ENCODE measurements at regions not wholly inside any gene's neighbourhood (a gene's known extent, or its start where the extent isn't known, plus 50 kb on each side); places are given as distances from the start of the nearest gene placed in this dataset.

- H3K27ac Mint-ChIP-seq = no peak overlapping the region
- no peaks in the 10 kb centered on the region for H3K4me1 Mint-ChIP-seq (ENCODE audit: low read depth)
- H3K4me3 Mint-ChIP-seq = no peak overlapping the region
- H3K27me3 Mint-ChIP-seq (ENCODE audit: low read depth) = no peaks in the 10 kb centered on the region
- peaks cover under 1% of the 10 kb centered on the region for H3K9me3 Mint-ChIP-seq
- H3K36me3 Mint-ChIP-seq (ENCODE audit: low read depth) = no peaks in the 10 kb centered on the region
Observed at GRCh38 chr17:5843366-5844026, 226.7 kb upstream of the WSCD1 start.

GRCh38 chr17:5846001-5846400, 224.2 kb upstream of the WSCD1 start:
- Mint-ChIP-seq H3K27me3 (ENCODE audit: low read depth) (no peaks in the 10 kb centered on the region), H3K36me3 (ENCODE audit: low read depth) (no peaks in the 10 kb centered on the region), H3K4me1 (ENCODE audit: low read depth) (no peaks in the 10 kb centered on the region), H3K9me3 (peaks cover 3% of the 10 kb centered on the region), H3K27ac (no peak overlapping the region), H3K4me3 (no peak overlapping the region)

- Mint-ChIP-seq H3K9me3 (no peaks in the 10 kb centered on the region), H3K27ac (no peak overlapping the region), H3K4me3 (no peak overlapping the region), H3K36me3 (ENCODE audit: low read depth) (no peaks in the 10 kb centered on the region), H3K27me3 (ENCODE audit: low read depth) (no peaks in the 10 kb centered on the region), H3K4me1 (ENCODE audit: low read depth) (no peaks in the 10 kb centered on the region)
Observed at GRCh38 chr17:5854871-5855554, 215.2 kb upstream of the WSCD1 start.

DNA sequence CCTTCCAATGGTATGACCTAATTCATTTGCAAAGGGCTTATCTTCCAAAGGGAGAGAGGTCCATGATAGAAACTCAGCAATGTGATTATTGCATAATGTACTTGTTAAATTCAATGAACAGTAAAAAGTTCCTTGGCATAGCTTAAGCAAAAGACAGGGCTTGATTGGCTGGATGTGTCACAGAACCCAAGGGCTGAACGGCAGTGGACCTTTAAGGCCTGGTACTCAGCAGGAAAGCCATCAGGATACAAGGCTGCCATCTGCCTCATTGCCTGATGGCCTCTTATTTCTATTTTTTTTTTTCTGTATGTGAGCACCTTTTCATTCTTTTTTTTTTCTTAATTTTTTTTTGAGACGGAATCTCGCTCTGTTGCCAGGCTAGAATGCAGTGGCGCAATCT, 208.9 kb upstream of the WSCD1 start:
- Mint-ChIP-seq H3K27me3 (ENCODE audit: low read depth) (peaks cover 4% of the 10 kb centered on the region), H3K36me3 (ENCODE audit: low read depth) (no peaks in the 10 kb centered on the region)

GRCh38 chr17:5861854-5862253, 208.3 kb upstream of the WSCD1 start:
- H3K4me1 Mint-ChIP-seq (ENCODE audit: low read depth) = no peaks in the 10 kb centered on the region
- no peaks in the 10 kb centered on the region for H3K36me3 Mint-ChIP-seq (ENCODE audit: low read depth)
- H3K4me3 Mint-ChIP-seq = no peak overlapping the region

More for the DNA sequence above, 208.9 kb upstream of the WSCD1 start:
- Mint-ChIP-seq H3K4me1 (ENCODE audit: low read depth) (no peaks in the 10 kb centered on the region), H3K9me3 (no peaks in the 10 kb centered on the region), H3K27ac (no peak overlapping the region), H3K4me3 (no peak overlapping the region)

DNA sequence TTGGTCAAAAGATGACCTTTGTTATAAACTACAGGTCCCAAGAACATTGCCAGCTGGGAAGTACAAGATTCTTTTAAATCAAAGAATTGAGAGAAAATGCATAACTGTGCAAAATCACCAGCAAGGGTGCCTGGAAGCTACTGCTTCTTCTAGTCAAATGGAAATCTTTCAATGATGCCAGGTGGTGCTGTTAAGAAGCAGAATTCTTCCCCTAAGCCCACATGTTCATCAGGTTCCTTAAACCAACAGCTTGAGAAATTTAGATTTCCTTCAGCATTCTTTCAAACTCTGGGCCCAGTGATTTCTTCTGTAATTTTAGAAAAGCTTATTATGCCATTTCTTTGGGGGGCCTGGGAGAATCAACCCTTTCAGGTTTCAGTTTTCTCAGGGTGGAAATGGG, 207.8 kb upstream of the WSCD1 start:
- Mint-ChIP-seq H3K36me3 (ENCODE audit: low read depth) (no peaks in the 10 kb centered on the region), H3K9me3 (no peaks in the 10 kb centered on the region), H3K4me3 (no peak overlapping the region), H3K4me1 (ENCODE audit: low read depth) (no peaks in the 10 kb centered on the region), H3K27ac (no peak overlapping the region), H3K27me3 (ENCODE audit: low read depth) (peaks cover 4% of the 10 kb centered on the region)

More at GRCh38 chr17:5861854-5862253, 208.3 kb upstream of the WSCD1 start:
- Mint-ChIP-seq H3K9me3 (no peaks in the 10 kb centered on the region), H3K27me3 (ENCODE audit: low read depth) (peaks cover 4% of the 10 kb centered on the region), H3K27ac (no peak overlapping the region)

DNA sequence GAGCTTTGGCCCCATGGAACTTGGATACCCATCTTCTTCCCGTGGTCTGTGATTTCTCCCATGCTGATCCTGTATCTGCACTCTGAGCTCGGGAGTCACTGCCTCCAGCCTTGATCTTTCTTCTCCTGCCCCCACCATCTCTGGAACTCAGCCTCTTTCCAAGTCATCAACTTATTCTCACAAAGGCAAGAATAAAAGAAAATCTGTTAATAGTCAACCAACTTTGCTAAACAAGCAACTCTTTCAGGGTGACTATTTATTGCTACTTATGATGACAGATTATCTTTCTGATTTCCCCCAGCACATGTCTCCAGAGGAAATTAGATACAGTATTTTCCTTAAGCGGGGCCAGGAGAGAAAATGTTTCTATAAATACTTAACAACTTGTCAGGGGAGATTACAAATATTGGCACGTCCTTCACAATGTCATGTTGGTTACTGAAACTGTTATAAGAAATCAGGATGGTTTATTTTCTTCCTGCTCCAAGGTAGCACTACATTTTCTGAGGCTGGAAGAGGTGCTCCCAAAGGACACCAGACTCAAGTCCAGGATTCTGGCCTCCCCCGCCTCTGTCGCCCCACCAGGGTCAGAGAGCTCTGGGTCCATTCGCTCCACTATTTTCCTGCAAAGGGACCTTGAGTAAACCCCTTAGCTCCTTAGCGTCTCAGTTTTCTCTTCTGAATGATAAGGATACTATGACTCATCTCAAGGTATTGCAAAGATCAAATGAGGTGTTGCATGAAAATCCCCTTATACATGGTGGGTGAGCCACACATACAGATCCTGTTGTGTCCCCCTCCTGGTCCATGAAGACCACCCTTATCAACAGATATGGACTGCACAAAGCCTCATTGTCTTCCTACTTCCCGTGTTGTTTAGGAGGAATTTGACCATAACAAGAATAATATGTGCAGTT, 205.2 kb upstream of the WSCD1 start:
- Mint-ChIP-seq H3K9me3 (no peaks in the 10 kb centered on the region), H3K27me3 (ENCODE audit: low read depth) (peaks cover 4% of the 10 kb centered on the region), H3K27ac (no peak overlapping the region), H3K36me3 (ENCODE audit: low read depth) (no peaks in the 10 kb centered on the region), H3K4me1 (ENCODE audit: low read depth) (no peaks in the 10 kb centered on the region), H3K4me3 (no peak overlapping the region)

- Mint-ChIP-seq H3K4me1 (ENCODE audit: low read depth) (no peaks in the 10 kb centered on the region), H3K27ac (no peak overlapping the region), H3K4me3 (no peak overlapping the region), H3K36me3 (ENCODE audit: low read depth) (no peaks in the 10 kb centered on the region), H3K27me3 (ENCODE audit: low read depth) (peaks cover 4% of the 10 kb centered on the region), H3K9me3 (no peaks in the 10 kb centered on the region)
Observed at GRCh38 chr17:5866978-5867377, 203.2 kb upstream of the WSCD1 start.

- H3K4me3 Mint-ChIP-seq = no peak overlapping the region
- H3K4me1 Mint-ChIP-seq (ENCODE audit: low read depth) = no peaks in the 10 kb centered on the region
- no peak overlapping the region for H3K27ac Mint-ChIP-seq
- no peaks in the 10 kb centered on the region for H3K9me3 Mint-ChIP-seq
- no peaks in the 10 kb centered on the region for H3K36me3 Mint-ChIP-seq (ENCODE audit: low read depth)
- no peaks in the 10 kb centered on the region for H3K27me3 Mint-ChIP-seq (ENCODE audit: low read depth)
Observed at GRCh38 chr17:5869041-5869745, 201.0 kb upstream of the WSCD1 start.

GRCh38 chr17:5870231-5870953, 199.8 kb upstream of the WSCD1 start:
- no peaks in the 10 kb centered on the region for H3K9me3 Mint-ChIP-seq
- H3K27ac Mint-ChIP-seq = no peak overlapping the region
- H3K4me3 Mint-ChIP-seq = no peak overlapping the region
- H3K4me1 Mint-ChIP-seq (ENCODE audit: low read depth) = no peaks in the 10 kb centered on the region
- no peaks in the 10 kb centered on the region for H3K27me3 Mint-ChIP-seq (ENCODE audit: low read depth)
- H3K36me3 Mint-ChIP-seq (ENCODE audit: low read depth) = no peaks in the 10 kb centered on the region

DNA sequence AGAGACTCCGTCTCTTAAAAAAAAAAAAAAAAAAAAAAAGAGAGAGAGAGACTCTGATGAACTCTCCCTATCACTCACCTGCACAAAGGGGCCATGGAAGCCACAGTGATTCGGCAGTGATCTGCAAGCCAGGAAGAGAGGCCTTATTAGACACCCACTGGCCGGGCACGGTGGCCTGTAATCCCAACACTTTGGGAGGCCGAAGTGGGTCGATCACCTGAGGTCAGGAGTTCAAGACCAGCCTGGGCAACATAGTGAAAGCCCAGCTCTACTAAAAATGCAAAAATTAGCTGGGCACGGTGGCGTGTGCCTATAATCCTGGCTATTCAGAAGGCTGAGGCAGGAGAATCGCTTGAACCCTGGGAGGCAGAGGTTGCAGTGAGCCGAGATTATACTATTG, 198.5 kb upstream of the WSCD1 start:
- Mint-ChIP-seq H3K27me3 (ENCODE audit: low read depth) (no peaks in the 10 kb centered on the region), H3K4me3 (no peak overlapping the region), H3K27ac (no peak overlapping the region)

GRCh38 chr17:5872831-5873230, 197.3 kb upstream of the WSCD1 start:
- Mint-ChIP-seq H3K4me3 (no peak overlapping the region), H3K9me3 (no peaks in the 10 kb centered on the region), H3K4me1 (ENCODE audit: low read depth) (no peaks in the 10 kb centered on the region), H3K36me3 (ENCODE audit: low read depth) (no peaks in the 10 kb centered on the region), H3K27ac (no peak overlapping the region), H3K27me3 (ENCODE audit: low read depth) (no peaks in the 10 kb centered on the region)

More for the DNA sequence above, 198.5 kb upstream of the WSCD1 start:
- Mint-ChIP-seq H3K9me3 (no peaks in the 10 kb centered on the region), H3K36me3 (ENCODE audit: low read depth) (no peaks in the 10 kb centered on the region), H3K4me1 (ENCODE audit: low read depth) (no peaks in the 10 kb centered on the region)

- H3K27ac Mint-ChIP-seq = no peak overlapping the region
- H3K4me1 Mint-ChIP-seq (ENCODE audit: low read depth) = no peaks in the 10 kb centered on the region
- H3K36me3 Mint-ChIP-seq (ENCODE audit: low read depth) = no peaks in the 10 kb centered on the region
- H3K27me3 Mint-ChIP-seq (ENCODE audit: low read depth) = no peaks in the 10 kb centered on the region
- no peak overlapping the region for H3K4me3 Mint-ChIP-seq
- H3K9me3 Mint-ChIP-seq = no peaks in the 10 kb centered on the region
Observed at GRCh38 chr17:5873781-5874180, 196.4 kb upstream of the WSCD1 start.

DNA sequence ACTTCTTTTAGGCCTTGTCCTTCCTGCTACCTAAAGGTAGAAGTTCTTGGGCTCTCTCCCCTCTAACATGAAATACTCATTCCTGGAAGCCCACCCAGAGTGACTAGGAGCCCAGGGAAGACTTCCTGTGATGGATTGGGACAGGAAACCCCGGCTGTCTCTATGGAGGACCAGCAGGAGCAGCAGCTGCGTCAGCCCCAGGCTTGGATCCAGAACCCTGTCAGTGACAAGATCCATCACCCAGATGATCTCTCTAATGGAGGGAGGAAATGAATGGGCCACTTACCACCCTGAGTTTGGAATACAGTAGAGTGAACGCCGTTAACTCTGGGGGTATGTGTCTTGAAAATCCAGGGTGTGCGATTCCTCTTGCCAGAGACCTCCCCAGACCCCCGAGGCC, 195.7 kb upstream of the WSCD1 start:
- H3K27me3 Mint-ChIP-seq (ENCODE audit: low read depth) = no peaks in the 10 kb centered on the region
- no peaks in the 10 kb centered on the region for H3K9me3 Mint-ChIP-seq
- H3K4me3 Mint-ChIP-seq = no peak overlapping the region
- H3K4me1 Mint-ChIP-seq (ENCODE audit: low read depth) = no peaks in the 10 kb centered on the region
- no peaks in the 10 kb centered on the region for H3K36me3 Mint-ChIP-seq (ENCODE audit: low read depth)
- H3K27ac Mint-ChIP-seq = no peak overlapping the region

All from T-helper 1 cell treated with Interleukin-12 subunit alpha and Interleukin-12 subunit beta and Interleukin-4 antibody, amounts not matched to agents 30 μg/mL and 1 μg/mL, for 36 hours (primary cell).